H1 (cell line): ENCODE measurements at regions not wholly inside any gene's neighbourhood (a gene's known extent, or its start where the extent isn't known, plus 50 kb on each side); places are given as distances from the start of the nearest gene placed in this dataset.

Source experiments
- CTCF ChIA-PET: fragments of 300-600 bp; sonication (Branson Sonifier 250); formaldehyde crosslinking; loops from one replicate; lab custom pipeline; 2021; ENCODE audit not compliant: partially characterized antibody; lab: Charles Lee
- POLR2A ChIA-PET: fragments of 300-600 bp; sonication (Branson Sonifier 250); formaldehyde crosslinking; loops from one replicate; lab custom pipeline; 2021; ENCODE audit warnings: inconsistent platforms; ENCODE audit not compliant: partially characterized antibody; lab: Charles Lee
- DNase-seq, 2 experiments: peaks; one replicate each; pipeline versions ENCODE4 v3.0.0 to v3.0.0-alpha.2; 2010 to 2022; ENCODE audit warnings: low spot score in 2 of 2, low read depth in 1 of 2, mixed read lengths in 1 of 2
- FAIRE-seq: peaks from 2 replicates; lab custom pipeline; 2011; peaks lifted over from hg19 to GRCh38; lab: Jason Lieb, UNC
- H2AFZ ChIP-seq: 2 replicates; pipeline ENCODE4 v1.8.1; 2012; ENCODE audit warnings: low read length, inconsistent platforms
- H2AK5ac ChIP-seq: 2 replicates; pipeline ENCODE4 v1.6.1; 2013; ENCODE audit warnings: low read depth, low read length
- H2BK120ac ChIP-seq: replicated peaks from 2 replicates; pipeline ENCODE3; 2013; ENCODE audit warnings: low read depth, low read length, inconsistent platforms
- H2BK12ac ChIP-seq: 2 replicates; pipeline ENCODE4 v1.6.1; 2013; ENCODE audit warnings: low read depth, low read length
- H2BK15ac ChIP-seq: 2 replicates; pipeline ENCODE4 v1.6.1; 2013; ENCODE audit warnings: low read length
- H2BK20ac ChIP-seq: 2 replicates; pipeline ENCODE4 v1.6.1; 2013; ENCODE audit warnings: low read length
- H2BK5ac ChIP-seq: 2 replicates; pipeline ENCODE4 v1.6.1; 2013; ENCODE audit warnings: low read depth, low read length
- H3K14ac ChIP-seq: 2 replicates; pipeline ENCODE4 v1.6.1; 2013; ENCODE audit warnings: inconsistent platforms; ENCODE audit not compliant: insufficient read length
- H3K18ac ChIP-seq: 2 replicates; pipeline ENCODE4 v1.6.1; 2013; ENCODE audit warnings: low read length; ENCODE audit errors: extremely low read depth
- H3K23ac ChIP-seq: 2 replicates; pipeline ENCODE4 v1.6.1; 2013; ENCODE audit warnings: inconsistent platforms; ENCODE audit not compliant: insufficient read length
- H3K23me2 ChIP-seq: 2 replicates; pipeline ENCODE4 v1.6.1; 2013; ENCODE audit warnings: low read depth, low read length
- H3K27ac ChIP-seq: 2 replicates; pipeline ENCODE4 v1.6.1; 2011; ENCODE audit warnings: low read depth, low read length, inconsistent platforms
- H3K27me3 ChIP-seq, 4 experiments: replicated peaks in 1 of 4; 1 replicate in 1 of 4; 2 replicates in 3 of 4; pipeline versions ENCODE4 v1.6.1 to v1.8.1; 2011 to 2013; ENCODE audit warnings: low read length in 3 of 4, mild to moderate bottlenecking in 3 of 4, inconsistent platforms in 2 of 4, mixed read lengths in 2 of 4, moderate library complexity in 1 of 4; ENCODE audit not compliant: control insufficient read depth in 3 of 4, insufficient read depth in 3 of 4; ENCODE audit errors: extremely low read depth in 1 of 4
- H3K36me3 ChIP-seq, 4 experiments: 2 replicates each; pipeline versions ENCODE4 v1.6.1 to v1.8.1; 2011 to 2013; ENCODE audit warnings: mild to moderate bottlenecking in 4 of 4, low read length in 3 of 4, moderate library complexity in 2 of 4, control low read depth in 1 of 4, inconsistent platforms in 1 of 4; ENCODE audit not compliant: insufficient read depth in 4 of 4, control insufficient read depth in 2 of 4
- H3K4ac ChIP-seq: replicated peaks from 2 replicates; pipeline ENCODE3; 2013; ENCODE audit warnings: low read length, low read depth, mixed read lengths, inconsistent platforms; ENCODE audit not compliant: insufficient read length
- H3K4me1 ChIP-seq, 4 experiments: replicated peaks in 1 of 4; 1 replicate in 1 of 4; 2 replicates in 3 of 4; pipeline versions ENCODE4 v1.6.1 to v1.8.1; 2011 to 2013; ENCODE audit warnings: low read length in 3 of 4, inconsistent platforms in 2 of 4, mixed read lengths in 1 of 4; ENCODE audit not compliant: insufficient read depth in 4 of 4, control insufficient read depth in 3 of 4
- H3K4me2 ChIP-seq, 2 experiments: 2 replicates each; pipeline versions ENCODE4 v1.6.1 to v1.8.1; 2011 to 2013; ENCODE audit warnings: low read depth in 2 of 2, low read length in 2 of 2, control low read depth in 1 of 2, inconsistent platforms in 1 of 2, mild to moderate bottlenecking in 1 of 2; ENCODE audit not compliant: insufficient read depth in 1 of 2
- H3K4me3 ChIP-seq, 4 experiments: fragments of 200-600, 300-600 bp in 1 of 4; sonication (generic), shearing (Covaris generic), sonication (Bioruptor Twin) in 1 of 4; 2 replicates each; pipeline versions ENCODE4 v1.5.1 to v1.8.1; 2011 to 2016; ENCODE audit warnings: low read length in 4 of 4, low read depth in 3 of 4, control low read depth in 2 of 4, inconsistent platforms in 2 of 4, mild to moderate bottlenecking in 2 of 4, mixed read lengths in 1 of 4, moderate library complexity in 1 of 4; ENCODE audit not compliant: insufficient read depth in 2 of 4; ENCODE audit errors: extremely low read depth in 1 of 4
- H3K56ac ChIP-seq: replicated peaks from 2 replicates; pipeline ENCODE3; 2013; ENCODE audit warnings: low read depth, mild to moderate bottlenecking, mixed read lengths, low read length, inconsistent platforms; ENCODE audit not compliant: insufficient read length
- H3K79me1 ChIP-seq: 2 replicates; pipeline ENCODE4 v1.6.1; 2013; ENCODE audit warnings: low read depth, low read length, control low read depth
- H3K79me2 ChIP-seq, 2 experiments: 2 replicates each; pipeline versions ENCODE4 v1.6.1 to v1.8.1; 2012 to 2013; ENCODE audit warnings: low read length in 2 of 2, mild to moderate bottlenecking in 2 of 2, inconsistent platforms in 1 of 2; ENCODE audit not compliant: insufficient read depth in 2 of 2, control insufficient read depth in 1 of 2
- H3K9ac ChIP-seq, 4 experiments: replicated peaks in 1 of 4; 1 replicate in 1 of 4; 2 replicates in 3 of 4; pipeline versions ENCODE4 v1.6.1 to v1.8.1; 2011 to 2013; ENCODE audit warnings: low read depth in 3 of 4, low read length in 3 of 4, control low read depth in 2 of 4, mild to moderate bottlenecking in 2 of 4, moderate library complexity in 2 of 4, inconsistent platforms in 1 of 4; ENCODE audit errors: extremely low read depth in 1 of 4
- H3K9me3 ChIP-seq, 2 experiments: 2 replicates each; pipeline versions ENCODE4 v1.6.1 to v1.8.1; 2012 to 2013; ENCODE audit warnings: mild to moderate bottlenecking in 2 of 2, moderate library complexity in 2 of 2, control low read depth in 1 of 2, inconsistent platforms in 1 of 2, low read depth in 1 of 2, low read length in 1 of 2, mixed read lengths in 1 of 2; ENCODE audit not compliant: insufficient read depth in 2 of 2
- H4K20me1 ChIP-seq, 2 experiments: replicated peaks in 1 of 2; 2 replicates each; pipeline versions ENCODE3 to v1.8.1; 2011 to 2013; ENCODE audit warnings: inconsistent platforms in 2 of 2, low read length in 2 of 2, mild to moderate bottlenecking in 1 of 2; ENCODE audit not compliant: insufficient read depth in 2 of 2, control insufficient read depth in 1 of 2
- H4K5ac ChIP-seq: 2 replicates; pipeline ENCODE4 v1.6.1; 2013; ENCODE audit warnings: low read length, low read depth, mixed read lengths, inconsistent platforms; ENCODE audit not compliant: insufficient read length
- H4K8ac ChIP-seq: 2 replicates; pipeline ENCODE4 v1.8.0; 2013; ENCODE audit warnings: mild to moderate bottlenecking, moderate library complexity, low read length, inconsistent platforms; ENCODE audit not compliant: insufficient read depth; ENCODE audit errors: extremely low read depth
- H4K91ac ChIP-seq: replicated peaks from 2 replicates; pipeline ENCODE3; 2013; ENCODE audit warnings: low read length, mixed read lengths, inconsistent platforms; ENCODE audit not compliant: insufficient read length
- ATF2 ChIP-seq: IDR thresholded peaks from 2 replicates; pipeline ENCODE4 v1.6.1; 2012; ENCODE audit warnings: low read length, inconsistent platforms
- CBX8 ChIP-seq: fragments of 300-800, 300-1000 bp; sonication (generic); IDR thresholded peaks from 2 replicates; pipeline ENCODE4 v1.7.1; 2016; ENCODE audit warnings: low read depth, low read length, borderline replicate concordance
- MAX ChIP-seq: IDR thresholded peaks from 2 replicates; pipeline ENCODE4 v1.6.1; 2012; ENCODE audit warnings: inconsistent platforms
- PHF8 ChIP-seq: fragments of 200-600 bp; sonication (generic); conservative IDR thresholded peaks from 2 replicates; pipeline ENCODE4 v1.7.1; 2012; ENCODE audit warnings: low read depth, mild to moderate bottlenecking, inconsistent platforms, low read length, moderate library complexity
- RAD21 ChIP-seq, 2 experiments: IDR thresholded peaks in 1 of 2; conservative IDR thresholded peaks in 1 of 2; 2 replicates each; pipeline ENCODE4 v1.6.1; 2011; ENCODE audit warnings: low read depth in 2 of 2, low read length in 2 of 2, improper control_type of control experiment in 1 of 2, inconsistent platforms in 1 of 2, mild to moderate bottlenecking in 1 of 2, moderate library complexity in 1 of 2
- RFX5 ChIP-seq: IDR thresholded peaks from 2 replicates; pipeline ENCODE4 v1.6.1; 2011; ENCODE audit warnings: low read depth, low read length, improper control_type of control experiment, borderline replicate concordance
- SP2 ChIP-seq: IDR thresholded peaks from 2 replicates; pipeline ENCODE4 v1.6.1; 2012; ENCODE audit warnings: mild to moderate bottlenecking, low read length, inconsistent platforms
- ZNF274 ChIP-seq: IDR thresholded peaks from 2 replicates; pipeline ENCODE4 v1.7.0; 2012; ENCODE audit warnings: low read length, borderline replicate concordance; ENCODE audit errors: extremely low read depth
- WGBS, 2 experiments: shearing (Covaris generic) in 1 of 2; methylation state at CpG; one replicate each; pipeline versions ENCODE4 v1.1.6 to v1.1.7; 2013 to 2015; ENCODE audit warnings: low lambda C conversion rate in 2 of 2, mixed read lengths in 2 of 2, inconsistent platforms in 1 of 2, low coverage in 1 of 2, missing lambda C conversion rate in 1 of 2; ENCODE audit not compliant: insufficient replicate concordance in 2 of 2, insufficient coverage in 1 of 2, insufficient read length in 1 of 2; ENCODE audit errors: extremely low coverage in 1 of 2, missing lambda C conversion rate in 1 of 2; 5-methylcytosine and 5-hydroxymethylcytosine counted together

- Histone ChIP-seq H2AFZ (no peak overlapping the region), H3K4ac (no peak overlapping the region), H3K23me2 (no peaks in the 10 kb centered on the region), H2BK5ac (no peak overlapping the region)
- DNase-seq: no peak
- POLR2A ChIA-PET: no interaction called here
- TF ChIP-seq PHF8 (no peak), SP2 (no peak), ATF2 (no peak), RAD21 (IDR thresholded peaks at IDR 0.05 in 1 of 2, conservative IDR thresholded peaks at IDR 0.05 in 1 of 2; ENCODE audit: low read depth in 2 of 2, low read length in 2 of 2) (no peak), RFX5 (no peak), ZNF274 (no peak), CBX8 (no peak), MAX (no peak)
- TF ChIP-seq, all 59 proteins: peak for 0
- 75% methylated on average over 1 of the region's 1 CpG; no CpG with 5 or more reads in 1 of the 2 experiments for WGBS, 2 experiments
- H3K27ac ChIP-seq: no peak overlapping the region
- H3K18ac ChIP-seq: no peak overlapping the region
- FAIRE-seq: no peak
- H3K4me2 ChIP-seq: no peak overlapping the region
- H4K5ac ChIP-seq: no peak overlapping the region
- no peaks in the 10 kb centered on the region for H3K79me1 ChIP-seq
- H3K9me3 ChIP-seq: peaks cover 9 to 12% of the 10 kb centered on the region in 2 experiments
- H4K20me1 ChIP-seq: no peaks in the 10 kb centered on the region
- no peak overlapping the region for H3K9ac ChIP-seq
- H3K4me3 ChIP-seq: no peak overlapping the region
- no peak overlapping the region for H3K56ac ChIP-seq
- H2BK12ac ChIP-seq: no peak overlapping the region
- H3K23ac ChIP-seq: no peak overlapping the region
- no peaks in the 10 kb centered on the region for H3K79me2 ChIP-seq
- no peak overlapping the region for H2AK5ac ChIP-seq
- H3K4me1 ChIP-seq: no peaks in the 10 kb centered on the region
- H2BK120ac ChIP-seq: no peak overlapping the region
- CTCF ChIA-PET: interaction anchor here (0.6 to 1.1 kb wide), 8 partner anchors 19 to 903 kb away, joined by 3 to 6 read pairs (median 3); no protein-coding TSS in a partner anchor
- H4K91ac ChIP-seq: no peak overlapping the region
- no peak overlapping the region for H2BK20ac ChIP-seq
- no peak overlapping the region for H4K8ac ChIP-seq
- H2BK15ac ChIP-seq: no peak overlapping the region
- no peaks in the 10 kb centered on the region for H3K27me3 ChIP-seq
- H3K36me3 ChIP-seq: peaks cover 0 to 2% (median 0%) of the 10 kb centered on the region in 4 experiments; a peak in 1 of 8 replicates
- H3K14ac ChIP-seq: no peak overlapping the region
Observed at GRCh38 chr6:44762496-44762895, 375.0 kb downstream of the CDC5L start.
